HG02763 (cell line): ENCODE measurements at regions not wholly inside any gene's neighbourhood (a gene's known extent, or its start where the extent isn't known, plus 50 kb on each side); places are given as distances from the start of the nearest gene placed in this dataset.
A peak's percentile ranks its signal among the peaks of the same experiment; 100 is the strongest.

Experiments
- ATAC-seq: cut with Tn5 transposase; IDR thresholded peaks from one replicate; pipeline ENCODE4 v1.9.1; 2021; ENCODE audit warnings: mild to moderate bottlenecking, moderate library complexity; ENCODE audit not compliant: unreplicated experiment

- ATAC-seq: no peak
Measured at GRCh38 chr1:192945390-192946130, 113.6 kb downstream of the UCHL5 start.

DNA sequence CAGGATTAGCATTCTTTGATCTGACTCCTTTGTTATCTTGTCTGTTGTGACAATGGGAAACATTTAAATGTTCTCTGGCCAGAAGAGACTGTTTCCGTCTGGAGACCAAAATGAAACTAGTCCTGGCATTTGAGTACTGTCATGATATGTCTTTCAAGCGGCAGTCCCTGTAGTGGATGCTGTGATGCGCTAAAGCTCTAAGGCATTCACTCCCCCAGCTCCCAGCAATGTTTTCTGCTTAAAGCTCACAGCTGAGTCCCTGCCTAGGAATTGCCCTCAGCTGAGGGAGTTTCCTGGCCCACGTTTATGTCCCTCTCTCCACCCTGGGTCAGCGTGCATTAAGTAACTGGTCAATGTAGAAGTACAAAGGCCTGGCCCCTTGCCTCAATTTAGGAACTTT lies 109.4 kb downstream of the UCHL5 start:
- ATAC-seq: no peak

- no peak for ATAC-seq
Measured at GRCh38 chr1:192950926-192951325, 108.2 kb downstream of the UCHL5 start.

DNA sequence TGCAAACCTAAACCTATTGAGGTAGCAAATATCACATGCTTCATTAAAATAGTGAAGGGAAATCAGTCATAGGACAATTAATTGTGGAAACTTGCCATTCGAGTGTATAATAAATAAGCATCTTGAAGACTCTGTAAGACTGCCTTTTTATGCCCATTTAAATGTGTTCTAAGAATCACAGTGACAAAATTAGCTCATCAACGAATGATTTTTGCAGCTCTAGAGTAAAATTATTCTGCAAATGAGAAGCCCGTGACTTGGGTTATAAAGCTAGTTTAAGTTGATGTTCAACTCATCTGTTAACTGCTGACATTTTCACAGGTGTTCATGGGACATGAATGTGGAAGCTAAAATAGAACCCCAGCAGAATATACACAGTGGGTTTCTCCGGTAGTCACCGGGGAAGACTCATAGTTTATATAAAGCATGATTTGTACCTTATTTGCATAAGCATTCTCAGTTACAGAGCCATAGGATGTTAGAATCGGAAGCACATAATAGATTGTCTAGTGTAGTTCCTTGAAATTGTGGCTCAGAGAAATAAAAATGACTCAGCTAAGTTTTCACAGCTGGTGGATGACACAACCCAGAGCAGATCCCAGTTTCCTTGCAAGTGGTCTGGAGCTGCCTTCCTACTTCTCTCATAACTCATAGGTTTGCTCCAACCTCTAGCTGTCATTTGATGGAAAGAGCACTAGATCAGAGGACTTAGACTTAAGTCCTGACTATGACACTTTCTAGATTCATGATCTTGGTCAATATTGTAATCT lies 107.3 kb downstream of the UCHL5 start:
- ATAC-seq: peak; percentile 90

GRCh38 chr1:192952646-192953045 lies 106.5 kb downstream of the UCHL5 start:
- no peak for ATAC-seq

- no peak for ATAC-seq
Measured at GRCh38 chr1:192954705-192955265, 104.4 kb downstream of the UCHL5 start.

DNA sequence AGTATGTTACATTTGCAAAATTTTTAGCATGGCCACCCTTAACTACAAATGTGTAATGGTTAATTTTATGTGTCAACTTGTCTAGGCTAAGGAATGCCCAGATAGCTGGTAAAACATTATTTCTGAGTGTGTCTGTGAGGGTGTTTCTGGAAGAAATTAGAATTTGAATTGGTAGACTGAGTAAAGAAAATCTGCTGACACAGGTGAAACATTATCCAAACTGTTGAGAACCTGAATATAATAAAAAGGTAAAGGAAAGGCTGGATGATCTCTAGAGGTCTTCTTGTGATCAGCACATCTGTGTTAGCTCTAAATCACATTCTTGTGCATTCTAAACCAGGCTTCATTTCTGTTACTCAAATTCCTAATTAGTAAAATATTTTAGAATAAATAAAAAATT lies 100.8 kb downstream of the UCHL5 start:
- ATAC-seq: no peak

GRCh38 chr1:192958871-192959270 lies 100.3 kb downstream of the UCHL5 start:
- no peak for ATAC-seq

GRCh38 chr1:192959657-192960186 lies 99.4 kb downstream of the UCHL5 start:
- no peak for ATAC-seq
